Astrocyte of the cerebellum (primary cell): ENCODE measurements at regions not wholly inside any gene's neighbourhood (a gene's known extent, or its start where the extent isn't known, plus 50 kb on each side); places are given as distances from the start of the nearest gene placed in this dataset.
A peak's percentile ranks its signal among the peaks of the same experiment; 100 is the strongest.

ENCODE experiments used
- DNase-seq: peaks from one replicate; pipeline ENCODE4 v3.0.0-alpha.2; 2011; ENCODE audit warnings: low read depth
- H3K4me3 ChIP-seq: 2 replicates; pipeline ENCODE4 v1.5.1; 2011; ENCODE audit warnings: mild to moderate bottlenecking, low read depth, low read length, moderate library complexity
- in situ Hi-C: cut with HindIII; loops from 2 replicates; pipeline ENCODE4 v1.10.0; 2017; ENCODE audit warnings: low sequenced_read_pairs
- TF ChIP-seq, protein P1 (sequence below): IDR thresholded peaks from 2 replicates; pipeline ENCODE4 v1.5.1; 2012; ENCODE audit warnings: low read length, low read depth, moderate library complexity, mild to moderate bottlenecking; ENCODE audit errors: missing control alignments

DNA sequence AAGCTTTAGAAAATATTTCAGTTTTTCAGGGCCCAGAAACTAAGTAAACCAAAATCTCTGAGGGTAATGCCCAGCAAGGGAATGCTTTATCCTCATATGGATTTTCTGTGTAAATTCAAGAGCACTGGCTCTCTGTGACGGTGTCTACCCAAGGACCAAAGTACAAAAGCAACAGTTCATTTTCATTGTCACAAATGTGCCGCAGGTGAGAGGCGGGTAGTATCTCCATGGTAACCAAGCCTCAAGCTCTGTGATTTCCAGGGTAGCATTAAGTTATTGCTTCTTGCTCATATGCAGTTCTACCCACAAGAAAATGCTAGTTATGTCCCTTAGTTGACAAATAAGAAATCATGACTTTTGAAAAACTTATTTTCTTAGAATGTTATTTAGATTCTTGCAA, 164.3 kb downstream of the MTRR start:
- DNase-seq: no peak
- no peak overlapping the region for H3K4me3 ChIP-seq
- in situ Hi-C loops: no loop called here
- TF ChIP-seq, protein P1, sequence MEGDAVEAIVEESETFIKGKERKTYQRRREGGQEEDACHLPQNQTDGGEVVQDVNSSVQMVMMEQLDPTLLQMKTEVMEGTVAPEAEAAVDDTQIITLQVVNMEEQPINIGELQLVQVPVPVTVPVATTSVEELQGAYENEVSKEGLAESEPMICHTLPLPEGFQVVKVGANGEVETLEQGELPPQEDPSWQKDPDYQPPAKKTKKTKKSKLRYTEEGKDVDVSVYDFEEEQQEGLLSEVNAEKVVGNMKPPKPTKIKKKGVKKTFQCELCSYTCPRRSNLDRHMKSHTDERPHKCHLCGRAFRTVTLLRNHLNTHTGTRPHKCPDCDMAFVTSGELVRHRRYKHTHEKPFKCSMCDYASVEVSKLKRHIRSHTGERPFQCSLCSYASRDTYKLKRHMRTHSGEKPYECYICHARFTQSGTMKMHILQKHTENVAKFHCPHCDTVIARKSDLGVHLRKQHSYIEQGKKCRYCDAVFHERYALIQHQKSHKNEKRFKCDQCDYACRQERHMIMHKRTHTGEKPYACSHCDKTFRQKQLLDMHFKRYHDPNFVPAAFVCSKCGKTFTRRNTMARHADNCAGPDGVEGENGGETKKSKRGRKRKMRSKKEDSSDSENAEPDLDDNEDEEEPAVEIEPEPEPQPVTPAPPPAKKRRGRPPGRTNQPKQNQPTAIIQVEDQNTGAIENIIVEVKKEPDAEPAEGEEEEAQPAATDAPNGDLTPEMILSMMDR: no peak

DNA sequence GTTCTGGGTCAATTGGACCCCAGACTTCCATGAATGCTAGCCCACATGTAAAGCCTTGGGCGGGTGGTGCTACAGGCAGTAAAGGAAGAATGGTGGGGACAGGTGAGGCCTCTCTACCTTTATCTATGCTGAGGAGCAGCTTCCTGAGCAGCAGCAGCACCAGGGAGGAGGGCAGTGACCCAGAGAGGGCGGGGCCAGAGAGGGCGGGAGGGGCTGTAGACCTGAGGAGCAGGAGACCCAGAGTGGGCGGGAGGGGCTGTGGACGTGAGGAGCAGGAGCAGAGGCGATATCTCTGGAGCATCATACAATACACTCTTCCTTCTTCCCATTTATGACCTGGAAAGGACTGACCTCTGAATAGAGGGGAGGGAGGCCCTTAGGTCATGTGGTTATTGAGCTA, 165.9 kb downstream of the MTRR start:
- no peak overlapping the region for H3K4me3 ChIP-seq
- in situ Hi-C loops: loop anchor here (5.0 kb wide), 1 partner anchor 53 kb away; no protein-coding TSS in a partner anchor
- TF ChIP-seq, protein P1: no peak
- no peak for DNase-seq

DNA sequence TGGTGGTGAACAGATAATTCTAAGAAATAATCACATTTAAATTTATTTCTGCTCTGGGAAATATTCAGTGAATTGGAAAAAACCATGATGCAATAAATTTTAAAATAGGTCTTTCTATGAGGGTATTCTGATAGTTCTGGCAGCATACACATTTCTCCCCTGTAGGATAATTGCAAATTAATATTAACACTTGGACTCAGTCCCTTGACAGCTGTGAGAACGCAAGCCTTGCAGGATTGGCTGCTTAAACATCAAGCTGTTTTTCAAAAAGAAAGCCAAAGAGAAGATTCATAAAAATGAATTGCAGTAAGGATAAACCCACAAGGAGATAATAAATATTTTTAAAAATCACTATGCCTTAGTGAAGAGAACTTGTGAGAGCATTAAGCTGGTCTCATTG, 180.0 kb downstream of the MTRR start:
- TF ChIP-seq, protein P1: no peak
- no peak overlapping the region for H3K4me3 ChIP-seq
- no peak for DNase-seq
- in situ Hi-C loops: no loop called here

DNA sequence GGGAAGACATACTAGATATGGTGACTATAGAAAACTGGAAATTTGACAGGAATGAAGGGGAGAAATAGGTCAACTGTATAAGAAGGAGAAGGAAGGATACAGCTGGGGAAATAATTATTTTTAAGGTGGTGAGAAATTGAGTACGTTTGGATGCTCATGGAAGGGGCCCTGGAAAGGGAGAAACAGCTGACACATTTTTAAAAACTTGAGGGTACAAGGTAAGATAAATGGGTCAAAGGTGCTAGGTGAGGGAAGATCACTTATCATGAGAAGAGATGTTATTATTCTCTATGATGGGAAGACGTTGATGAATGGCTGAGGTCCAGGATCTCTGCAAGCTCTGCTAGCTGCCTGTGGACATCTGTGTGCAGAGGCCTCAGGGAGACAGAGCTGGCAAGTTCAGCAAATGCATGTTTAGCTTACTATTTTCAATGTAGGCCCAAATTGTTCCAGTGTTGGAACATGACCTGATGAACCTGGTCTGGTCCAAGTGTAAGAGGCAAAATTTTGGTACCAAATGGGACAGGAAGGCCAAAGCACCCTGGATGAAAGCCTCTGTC, 181.7 kb downstream of the MTRR start:
- TF ChIP-seq, protein P1: no peak
- in situ Hi-C loops: no loop called here
- H3K4me3 ChIP-seq: no peak overlapping the region
- DNase-seq: no peak

DNA sequence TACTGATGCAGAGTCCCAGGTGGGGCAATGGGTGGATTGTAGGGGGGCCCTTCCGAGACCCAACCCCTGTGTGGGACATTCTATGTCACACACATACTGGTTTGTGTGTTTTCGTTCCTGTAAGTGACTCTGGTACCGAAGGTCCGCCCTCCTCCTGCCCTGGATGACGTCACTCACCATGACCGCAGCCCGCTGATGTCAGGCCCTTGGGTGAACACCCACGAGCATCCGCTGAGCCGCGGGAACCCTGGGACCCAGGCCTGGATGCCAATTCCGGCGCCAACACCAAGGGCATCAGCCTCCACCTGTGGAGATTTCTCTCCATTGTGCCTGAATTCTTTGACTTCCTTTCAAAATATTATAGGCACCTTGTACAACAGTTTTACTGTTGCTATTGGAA, 184.3 kb downstream of the MTRR start:
- no peak overlapping the region for H3K4me3 ChIP-seq
- in situ Hi-C loops: no loop called here
- no peak for DNase-seq
- TF ChIP-seq, protein P1: no peak

DNA sequence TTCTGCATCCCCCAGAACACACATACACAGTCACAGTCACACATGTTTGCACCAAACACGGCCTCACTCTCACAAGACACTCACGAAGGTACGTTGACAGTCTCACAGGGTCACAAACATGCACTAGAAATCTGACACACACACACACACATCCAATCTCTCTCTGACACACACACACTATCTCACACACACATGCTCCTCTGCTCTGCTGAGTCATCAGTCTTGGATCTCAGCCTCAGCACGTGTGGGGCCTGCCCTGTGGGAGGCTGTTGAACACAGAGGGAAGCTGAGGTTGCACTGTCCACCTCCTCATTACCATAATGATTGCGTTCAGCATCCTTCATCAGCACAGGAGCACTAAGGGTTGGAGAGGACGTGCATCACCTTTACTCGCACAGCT, 188.8 kb downstream of the MTRR start:
- no peak overlapping the region for H3K4me3 ChIP-seq
- TF ChIP-seq, protein P1: no peak
- DNase-seq: peak; percentile 37
- in situ Hi-C loops: no loop called here
